IPS-15b (cell line): ENCODE measurements at regions not wholly inside any gene's neighbourhood (a gene's known extent, or its start where the extent isn't known, plus 50 kb on each side); places are given as distances from the start of the nearest gene placed in this dataset.

Source experiments
- H3K27me3 ChIP-seq: one replicate; pipeline ENCODE4 v1.6.1; 2013; ENCODE audit warnings: low read length; ENCODE audit not compliant: control insufficient read depth, insufficient read depth
- H3K36me3 ChIP-seq: one replicate; pipeline ENCODE4 v1.6.1; 2013; ENCODE audit warnings: low read length; ENCODE audit not compliant: control insufficient read depth, insufficient read depth
- H3K4me1 ChIP-seq: one replicate; pipeline ENCODE4 v1.6.1; 2013; ENCODE audit warnings: mild to moderate bottlenecking, low read length; ENCODE audit not compliant: control insufficient read depth, insufficient read depth
- H3K4me3 ChIP-seq: one replicate; pipeline ENCODE4 v1.5.1; 2013; ENCODE audit warnings: low read depth, low read length
- H3K9ac ChIP-seq: one replicate; pipeline ENCODE4 v1.6.1; 2013; ENCODE audit warnings: low read depth, mild to moderate bottlenecking, low read length
- H3K9me3 ChIP-seq: one replicate; pipeline ENCODE4 v1.6.1; 2013; ENCODE audit warnings: mild to moderate bottlenecking, low read length; ENCODE audit not compliant: control insufficient read depth, insufficient read depth

DNA sequence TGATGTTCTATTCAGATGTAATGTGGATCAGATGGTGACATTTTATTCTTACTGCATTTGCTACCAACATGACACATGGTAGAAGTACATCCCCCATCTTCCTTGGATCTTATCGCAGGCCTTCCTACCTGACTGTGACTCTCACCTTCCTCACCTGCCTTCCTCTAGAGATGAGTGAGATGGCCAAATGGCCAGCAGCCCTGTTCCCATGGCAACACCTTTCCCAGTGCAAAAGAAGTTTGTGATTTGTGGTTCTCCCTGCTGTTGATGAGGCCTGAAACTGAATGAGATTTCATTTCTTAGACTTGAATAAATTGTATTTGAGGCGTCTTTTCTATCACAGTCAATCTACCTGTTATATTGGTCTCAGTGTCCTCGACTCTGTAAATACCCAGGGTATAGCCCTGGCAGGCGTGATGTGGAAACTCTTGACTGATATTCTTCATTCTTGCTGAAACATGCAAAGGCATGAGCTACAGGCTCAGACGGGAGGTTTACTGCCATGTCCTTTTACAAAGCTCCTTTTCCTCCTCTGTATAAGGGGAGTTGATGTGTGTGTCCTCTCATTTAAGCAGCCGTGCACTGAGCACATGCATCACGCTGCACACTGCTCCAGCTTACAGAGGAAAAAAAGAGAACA is 440.7 kb upstream of the AKR1E2 start:
- Histone ChIP-seq H3K4me1 (no peaks in the 10 kb centered on the region), H3K9me3 (no peaks in the 10 kb centered on the region), H3K27me3 (no peaks in the 10 kb centered on the region), H3K36me3 (no peaks in the 10 kb centered on the region), H3K9ac (no peak overlapping the region), H3K4me3 (no peak overlapping the region)

DNA sequence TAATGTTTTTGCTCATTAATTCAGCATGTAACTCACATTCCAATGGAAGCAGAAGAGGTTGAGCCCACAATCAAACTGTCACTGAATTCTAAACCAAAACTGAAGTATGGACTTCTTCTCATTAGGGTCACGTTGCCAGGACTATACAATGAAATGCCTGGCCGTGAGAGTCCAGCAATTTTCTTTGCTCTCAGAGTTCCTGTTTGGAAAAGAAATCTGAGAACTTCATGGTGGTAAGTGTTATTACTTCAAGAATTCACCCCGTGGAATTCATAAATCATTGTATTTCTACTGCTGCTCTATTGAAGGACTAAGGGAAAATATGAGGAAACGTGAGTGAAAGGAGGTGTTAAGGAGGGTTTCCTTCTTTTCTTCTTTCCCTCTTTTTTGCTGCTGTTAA is 441.8 kb upstream of the AKR1E2 start:
- Histone ChIP-seq H3K9ac (no peak overlapping the region), H3K27me3 (no peaks in the 10 kb centered on the region), H3K4me3 (no peak overlapping the region), H3K4me1 (no peaks in the 10 kb centered on the region), H3K36me3 (no peaks in the 10 kb centered on the region), H3K9me3 (no peaks in the 10 kb centered on the region)

DNA sequence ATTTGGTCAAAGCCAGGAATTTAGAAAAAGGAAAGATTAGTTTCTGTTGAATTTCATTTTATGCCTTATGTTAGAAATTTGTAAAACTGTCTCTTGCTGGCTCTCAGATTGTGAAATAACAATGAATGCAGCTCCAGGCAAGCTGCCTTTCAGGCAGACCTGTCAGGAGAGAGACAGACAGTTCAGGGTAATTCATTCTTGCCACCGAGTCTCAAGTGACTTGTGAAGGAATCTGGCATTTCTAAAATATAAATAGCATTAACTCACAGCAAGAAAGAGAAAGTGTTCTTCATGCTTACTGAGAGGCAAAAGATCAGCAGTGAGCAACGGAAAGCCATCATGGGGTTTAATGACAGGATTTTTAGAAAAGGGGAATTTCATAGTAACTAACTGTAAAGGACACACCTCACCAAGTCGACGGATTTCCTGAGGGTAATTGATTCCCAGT is 442.3 kb upstream of the AKR1E2 start:
- Histone ChIP-seq H3K9me3 (no peaks in the 10 kb centered on the region), H3K9ac (no peak overlapping the region), H3K4me3 (no peak overlapping the region), H3K4me1 (no peaks in the 10 kb centered on the region), H3K36me3 (no peaks in the 10 kb centered on the region), H3K27me3 (no peaks in the 10 kb centered on the region)

DNA sequence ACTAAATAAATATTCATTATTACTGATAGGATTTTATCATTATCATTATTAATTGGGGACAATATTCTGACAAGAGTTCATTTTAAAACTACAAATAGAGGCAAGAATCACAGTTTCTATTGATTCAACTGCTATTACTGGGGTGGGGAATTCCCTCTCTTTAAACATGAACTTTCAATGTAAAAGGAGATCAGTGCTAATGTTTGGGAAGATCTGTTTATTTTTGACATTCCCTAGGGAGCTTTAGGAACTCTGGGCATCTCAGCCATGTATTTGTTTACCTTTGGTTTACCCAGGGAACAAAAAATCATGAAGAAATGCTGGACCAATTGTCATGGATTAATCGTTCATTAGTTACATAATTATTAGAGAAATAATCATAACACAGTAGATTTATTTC is 443.2 kb upstream of the AKR1E2 start:
- Histone ChIP-seq H3K36me3 (no peaks in the 10 kb centered on the region), H3K9me3 (no peaks in the 10 kb centered on the region), H3K9ac (no peak overlapping the region), H3K27me3 (no peaks in the 10 kb centered on the region), H3K4me1 (no peaks in the 10 kb centered on the region), H3K4me3 (no peak overlapping the region)

DNA sequence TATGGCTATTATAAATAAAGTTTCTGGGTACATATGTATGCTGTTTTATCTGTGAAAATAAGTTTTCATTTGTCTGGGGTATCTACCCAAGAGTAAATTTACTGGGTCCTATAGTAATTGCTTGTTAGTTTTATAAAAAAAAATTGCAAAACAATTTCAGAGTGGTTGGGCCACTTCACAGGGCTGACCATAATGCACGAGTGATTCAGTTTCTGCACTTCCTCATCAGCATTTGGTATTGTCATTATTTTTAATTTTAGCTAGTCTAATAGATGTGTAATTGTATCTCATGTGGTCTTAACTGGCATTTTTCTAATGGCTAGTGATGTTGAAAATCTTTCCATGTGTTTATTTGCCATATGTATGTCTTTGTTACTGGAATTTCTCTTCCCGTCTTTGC is 452.4 kb upstream of the AKR1E2 start:
- Histone ChIP-seq H3K9ac (no peak overlapping the region), H3K9me3 (no peaks in the 10 kb centered on the region), H3K27me3 (no peaks in the 10 kb centered on the region), H3K4me1 (no peaks in the 10 kb centered on the region), H3K36me3 (no peaks in the 10 kb centered on the region), H3K4me3 (no peak overlapping the region)

DNA sequence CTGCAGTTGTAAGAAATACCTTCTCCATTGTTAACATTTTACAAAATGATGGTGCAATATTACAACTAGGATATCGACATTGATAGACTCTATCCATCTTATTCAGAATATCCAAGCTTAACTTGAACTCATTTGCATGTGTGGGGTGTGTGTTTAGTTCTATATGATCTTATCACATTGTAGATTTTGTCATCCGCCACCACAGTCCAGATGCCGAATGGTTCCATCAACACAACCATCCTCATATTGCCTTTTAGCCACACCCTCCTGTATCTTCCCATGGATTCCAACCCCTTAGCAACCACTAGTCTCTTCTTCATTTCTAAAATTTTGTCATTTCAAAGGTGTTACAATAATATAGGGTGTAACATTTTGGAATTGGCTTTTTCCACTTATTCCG is 452.9 kb upstream of the AKR1E2 start:
- H3K4me1 ChIP-seq: no peaks in the 10 kb centered on the region
- H3K4me3 ChIP-seq: no peak overlapping the region
- H3K9me3 ChIP-seq: no peaks in the 10 kb centered on the region
- no peaks in the 10 kb centered on the region for H3K36me3 ChIP-seq
- no peak overlapping the region for H3K9ac ChIP-seq
- no peaks in the 10 kb centered on the region for H3K27me3 ChIP-seq

DNA sequence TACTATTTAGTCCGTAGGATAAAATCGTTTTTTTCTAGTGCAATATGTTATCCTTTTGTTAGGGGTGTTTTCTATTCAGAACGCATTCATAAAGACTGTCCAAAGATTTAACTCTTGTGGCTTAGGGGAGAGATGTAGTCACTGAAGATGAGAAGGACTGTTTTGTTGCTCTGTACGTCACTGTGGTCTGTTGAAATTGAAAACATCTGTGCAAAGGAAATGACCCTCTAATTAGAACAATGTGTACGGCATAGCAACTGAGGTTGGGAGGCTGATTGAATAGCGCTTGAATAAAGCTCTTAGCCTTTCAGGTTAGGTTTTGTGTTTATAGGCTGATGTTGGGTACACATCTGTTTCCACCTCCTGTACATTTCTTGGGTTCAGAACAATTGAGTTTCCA is 453.4 kb upstream of the AKR1E2 start:
- Histone ChIP-seq H3K9me3 (no peaks in the 10 kb centered on the region), H3K4me3 (no peak overlapping the region), H3K4me1 (no peaks in the 10 kb centered on the region), H3K9ac (no peak overlapping the region), H3K36me3 (no peaks in the 10 kb centered on the region), H3K27me3 (no peaks in the 10 kb centered on the region)

DNA sequence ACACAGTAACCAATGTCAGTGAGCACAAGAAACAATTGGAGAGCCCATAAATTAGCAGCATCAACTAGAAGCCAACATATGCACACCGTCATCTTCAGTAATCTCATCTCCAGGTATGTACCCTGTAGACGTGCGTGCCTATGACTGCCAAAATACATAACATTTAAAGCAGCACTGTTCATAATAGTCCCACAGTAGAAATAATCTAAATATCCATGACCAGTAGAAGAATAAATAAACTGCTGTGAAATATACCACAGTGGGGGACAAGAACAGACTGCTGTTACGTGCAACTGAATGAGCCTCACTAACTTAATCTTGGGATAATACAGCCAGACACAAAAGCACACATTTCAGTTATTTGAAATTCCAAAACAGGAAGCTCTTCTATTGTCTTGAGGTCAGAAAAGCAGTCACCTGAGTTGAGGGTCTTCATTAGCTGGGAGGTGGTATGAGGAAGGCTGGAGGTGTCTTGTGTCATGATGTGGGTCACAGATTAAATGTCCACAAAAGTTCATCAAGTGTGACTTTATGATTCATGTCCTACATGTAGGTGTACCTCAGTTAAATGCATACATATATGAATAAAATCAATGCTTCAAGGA is 454.2 kb upstream of the AKR1E2 start:
- H3K4me3 ChIP-seq: no peak overlapping the region
- H3K9ac ChIP-seq: no peak overlapping the region
- no peaks in the 10 kb centered on the region for H3K9me3 ChIP-seq
- no peaks in the 10 kb centered on the region for H3K36me3 ChIP-seq
- H3K4me1 ChIP-seq: no peaks in the 10 kb centered on the region
- no peaks in the 10 kb centered on the region for H3K27me3 ChIP-seq

DNA sequence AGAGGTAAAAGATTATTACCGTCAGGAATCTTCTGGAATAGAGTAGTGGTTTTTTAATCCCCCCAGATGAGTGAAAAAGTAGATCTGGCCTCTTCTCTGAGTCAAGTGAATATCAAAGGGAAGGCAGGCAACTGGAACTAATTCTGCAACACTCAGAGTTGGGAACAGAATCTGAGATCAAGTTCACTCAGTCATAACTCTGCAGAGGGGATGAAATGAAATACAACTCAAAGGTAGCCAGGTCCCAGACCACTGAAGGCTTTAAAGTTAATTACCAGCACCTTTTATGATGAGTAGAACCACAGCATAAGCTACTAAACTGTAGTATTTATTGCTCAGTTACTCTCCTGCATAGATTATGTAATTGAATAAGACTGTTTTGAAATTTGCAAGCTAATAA is 455.6 kb upstream of the AKR1E2 start:
- H3K9me3 ChIP-seq: no peaks in the 10 kb centered on the region
- no peak overlapping the region for H3K9ac ChIP-seq
- no peaks in the 10 kb centered on the region for H3K36me3 ChIP-seq
- no peaks in the 10 kb centered on the region for H3K4me1 ChIP-seq
- H3K27me3 ChIP-seq: no peaks in the 10 kb centered on the region
- no peak overlapping the region for H3K4me3 ChIP-seq

DNA sequence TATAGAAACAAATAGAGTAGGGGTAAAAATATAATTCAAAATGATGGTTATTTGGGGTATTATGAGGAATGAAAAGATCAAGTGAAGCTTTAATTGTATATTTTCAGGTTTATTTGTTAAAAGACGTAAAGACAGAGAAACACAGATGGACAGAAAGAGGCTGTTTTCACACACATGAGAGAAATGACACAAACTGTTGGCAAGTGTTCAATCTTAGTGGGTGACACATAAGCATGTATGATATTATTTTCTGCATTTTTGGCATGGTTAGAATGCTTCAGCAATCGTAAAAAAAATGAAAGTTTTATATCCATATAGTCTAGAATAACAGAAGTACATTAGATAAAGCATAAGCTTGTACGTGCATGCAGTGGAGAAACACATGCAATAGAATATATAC is 464.4 kb upstream of the AKR1E2 start:
- no peaks in the 10 kb centered on the region for H3K4me1 ChIP-seq
- no peak overlapping the region for H3K9ac ChIP-seq
- H3K36me3 ChIP-seq: no peaks in the 10 kb centered on the region
- no peak overlapping the region for H3K4me3 ChIP-seq
- no peaks in the 10 kb centered on the region for H3K27me3 ChIP-seq
- H3K9me3 ChIP-seq: no peaks in the 10 kb centered on the region

DNA sequence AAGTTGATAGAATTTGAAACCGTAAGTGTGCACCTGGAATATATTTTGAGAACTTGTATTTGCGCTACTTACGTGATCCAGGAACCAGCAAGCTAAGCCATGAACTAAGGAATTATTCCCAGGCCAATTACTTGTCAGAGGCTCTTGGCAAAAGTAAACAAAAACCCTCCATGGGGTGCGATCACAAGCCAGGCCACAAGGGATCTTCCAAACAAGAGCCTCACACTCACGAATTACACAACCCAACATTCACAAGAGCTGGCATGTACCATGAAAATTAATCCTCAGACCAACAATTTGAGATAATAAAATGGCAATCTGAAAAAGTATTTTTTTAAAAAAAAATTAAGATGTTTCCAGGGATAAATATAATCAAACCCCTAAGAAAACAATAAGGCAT is 467.0 kb upstream of the AKR1E2 start:
- Histone ChIP-seq H3K4me3 (no peak overlapping the region), H3K27me3 (no peaks in the 10 kb centered on the region), H3K36me3 (no peaks in the 10 kb centered on the region), H3K9me3 (no peaks in the 10 kb centered on the region), H3K9ac (no peak overlapping the region), H3K4me1 (no peaks in the 10 kb centered on the region)

DNA sequence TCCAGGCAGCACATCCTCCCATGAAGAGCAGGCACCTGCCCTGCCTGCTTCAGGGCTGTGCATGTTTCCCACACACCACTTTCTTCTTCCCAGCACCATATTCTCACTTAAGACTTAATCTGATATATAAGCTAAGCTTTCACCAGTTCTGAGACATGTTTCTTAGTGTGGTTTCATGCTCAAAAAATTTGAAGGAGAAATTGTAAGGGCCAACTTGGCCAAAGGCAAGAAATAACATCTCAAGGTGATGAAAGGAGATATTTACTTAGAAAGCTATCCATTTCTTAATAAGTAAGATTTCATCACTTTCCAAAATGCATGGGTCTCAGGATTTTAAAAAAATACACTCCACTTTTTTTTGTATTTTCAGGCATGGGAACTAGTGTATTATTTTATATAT is 468.1 kb upstream of the AKR1E2 start:
- no peak overlapping the region for H3K9ac ChIP-seq
- H3K27me3 ChIP-seq: no peaks in the 10 kb centered on the region
- H3K36me3 ChIP-seq: no peaks in the 10 kb centered on the region
- no peak overlapping the region for H3K4me3 ChIP-seq
- H3K4me1 ChIP-seq: no peaks in the 10 kb centered on the region
- H3K9me3 ChIP-seq: no peaks in the 10 kb centered on the region
